ENCODE measurements at regions not wholly inside any gene's neighbourhood (a gene's known extent, or its start where the extent isn't known, plus 50 kb on each side); places are given as distances from the start of the nearest gene placed in this dataset.

DNA sequence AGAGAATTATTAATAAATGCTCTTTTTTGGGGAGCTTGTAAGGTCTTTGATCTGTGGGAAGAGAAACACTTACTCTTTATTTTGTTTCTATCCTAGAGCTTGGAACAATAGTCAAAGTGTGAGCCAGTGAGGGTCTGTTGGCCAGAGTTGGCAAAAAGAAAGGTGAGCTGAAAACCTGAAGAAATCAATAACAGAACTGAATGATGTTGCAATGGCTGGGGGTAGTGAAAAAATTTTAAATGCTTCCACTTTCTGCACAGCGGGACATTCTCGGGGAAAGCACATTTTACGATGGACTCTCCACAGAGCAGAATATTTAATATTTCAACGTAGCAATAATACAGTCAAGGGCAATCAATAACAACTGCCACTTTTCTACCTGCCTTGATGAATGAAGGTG lies 78.9 kb downstream of the SKA1 start:
- TF ChIP-seq, protein P1, sequence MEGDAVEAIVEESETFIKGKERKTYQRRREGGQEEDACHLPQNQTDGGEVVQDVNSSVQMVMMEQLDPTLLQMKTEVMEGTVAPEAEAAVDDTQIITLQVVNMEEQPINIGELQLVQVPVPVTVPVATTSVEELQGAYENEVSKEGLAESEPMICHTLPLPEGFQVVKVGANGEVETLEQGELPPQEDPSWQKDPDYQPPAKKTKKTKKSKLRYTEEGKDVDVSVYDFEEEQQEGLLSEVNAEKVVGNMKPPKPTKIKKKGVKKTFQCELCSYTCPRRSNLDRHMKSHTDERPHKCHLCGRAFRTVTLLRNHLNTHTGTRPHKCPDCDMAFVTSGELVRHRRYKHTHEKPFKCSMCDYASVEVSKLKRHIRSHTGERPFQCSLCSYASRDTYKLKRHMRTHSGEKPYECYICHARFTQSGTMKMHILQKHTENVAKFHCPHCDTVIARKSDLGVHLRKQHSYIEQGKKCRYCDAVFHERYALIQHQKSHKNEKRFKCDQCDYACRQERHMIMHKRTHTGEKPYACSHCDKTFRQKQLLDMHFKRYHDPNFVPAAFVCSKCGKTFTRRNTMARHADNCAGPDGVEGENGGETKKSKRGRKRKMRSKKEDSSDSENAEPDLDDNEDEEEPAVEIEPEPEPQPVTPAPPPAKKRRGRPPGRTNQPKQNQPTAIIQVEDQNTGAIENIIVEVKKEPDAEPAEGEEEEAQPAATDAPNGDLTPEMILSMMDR (IDR thresholded peaks at IDR 0.05; ENCODE audit: extremely low read depth, insufficient read depth, missing control alignments): no peak
- DNase-seq (ENCODE audit: low spot score): no peak
- in situ Hi-C loops (cut with MboI; ENCODE audit: low pct_unique_long_range_greater_than_20kb, low sequenced_read_pairs, unreplicated experiment): no loop called here

DNA sequence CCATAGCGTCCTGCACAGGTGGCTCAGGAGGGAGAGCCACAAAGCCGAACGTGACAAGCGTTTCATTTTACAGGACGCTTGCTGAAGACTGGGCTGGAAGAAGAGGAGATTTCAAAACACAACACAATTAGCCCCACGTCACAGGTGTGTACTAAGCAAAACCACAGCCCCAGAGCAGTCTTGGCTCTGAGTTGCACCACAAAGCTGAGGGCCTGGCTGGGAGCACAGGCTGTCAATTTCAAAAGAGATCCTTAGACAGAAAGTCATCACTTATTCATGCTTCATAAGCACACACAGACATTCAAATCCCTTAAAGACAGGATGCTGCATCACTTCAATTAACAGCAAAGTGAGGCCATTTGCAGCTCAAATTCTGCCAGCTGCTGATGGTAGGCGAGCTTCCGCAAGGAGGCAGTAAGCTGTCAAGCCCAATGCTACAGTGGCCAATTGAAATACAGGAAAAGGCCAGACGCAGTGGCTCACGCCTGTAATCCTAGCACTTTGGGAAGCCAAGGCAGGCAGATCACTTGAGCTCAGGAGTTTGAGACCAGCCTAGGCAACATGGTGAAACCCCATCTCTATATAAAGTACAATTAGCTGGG lies 79.6 kb downstream of the SKA1 start:
- DNase-seq (ENCODE audit: low spot score): no peak
- TF ChIP-seq, protein P1 (IDR thresholded peaks at IDR 0.05; ENCODE audit: extremely low read depth, insufficient read depth, missing control alignments): no peak
- in situ Hi-C loops (cut with MboI; ENCODE audit: low pct_unique_long_range_greater_than_20kb, low sequenced_read_pairs, unreplicated experiment): no loop called here

DNA sequence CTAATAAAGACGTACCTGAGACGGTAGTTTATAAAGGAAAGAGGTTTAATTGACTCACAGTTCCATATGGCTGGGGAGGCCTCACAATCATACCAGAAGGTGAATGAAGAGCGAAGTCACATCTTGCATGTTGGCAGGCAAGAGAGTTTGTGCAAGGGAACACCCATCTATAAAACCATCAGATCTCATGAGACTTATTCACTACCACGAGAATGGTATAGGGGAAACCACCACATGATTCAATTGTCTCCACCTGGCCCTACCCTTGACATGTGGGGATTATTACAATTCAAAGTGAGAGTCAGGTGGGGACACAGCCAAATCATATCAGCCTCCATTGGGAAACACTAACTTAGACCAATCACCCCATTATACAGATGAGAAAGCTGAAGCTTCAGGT lies 81.4 kb downstream of the SKA1 start:
- in situ Hi-C loops (cut with MboI; ENCODE audit: low pct_unique_long_range_greater_than_20kb, low sequenced_read_pairs, unreplicated experiment): no loop called here
- TF ChIP-seq, protein P1 (IDR thresholded peaks at IDR 0.05; ENCODE audit: extremely low read depth, insufficient read depth, missing control alignments): no peak
- no peak for DNase-seq (ENCODE audit: low spot score)

DNA sequence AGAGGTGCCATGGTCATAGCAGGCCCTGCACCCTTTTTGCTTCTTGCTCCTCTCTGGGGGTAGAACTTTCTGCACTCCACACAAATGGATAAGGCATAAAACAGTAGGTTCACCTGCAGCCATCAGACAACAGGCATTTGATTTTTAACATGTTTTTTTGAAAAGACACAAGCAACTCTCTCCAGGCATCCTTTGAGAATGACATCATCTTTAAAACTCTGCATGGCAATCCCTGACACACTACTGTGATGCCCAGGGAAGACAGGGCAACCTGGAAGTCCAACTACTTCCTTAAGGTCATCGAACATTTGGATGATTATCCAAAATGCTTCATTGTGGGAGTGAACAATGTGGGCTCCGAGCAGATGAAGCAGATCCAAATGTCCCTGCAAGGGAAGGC lies 82.8 kb downstream of the SKA1 start:
- DNase-seq (ENCODE audit: low spot score): no peak
- in situ Hi-C loops (cut with MboI; ENCODE audit: low pct_unique_long_range_greater_than_20kb, low sequenced_read_pairs, unreplicated experiment): no loop called here
- TF ChIP-seq, protein P1 (IDR thresholded peaks at IDR 0.05; ENCODE audit: extremely low read depth, insufficient read depth, missing control alignments): no peak

DNA sequence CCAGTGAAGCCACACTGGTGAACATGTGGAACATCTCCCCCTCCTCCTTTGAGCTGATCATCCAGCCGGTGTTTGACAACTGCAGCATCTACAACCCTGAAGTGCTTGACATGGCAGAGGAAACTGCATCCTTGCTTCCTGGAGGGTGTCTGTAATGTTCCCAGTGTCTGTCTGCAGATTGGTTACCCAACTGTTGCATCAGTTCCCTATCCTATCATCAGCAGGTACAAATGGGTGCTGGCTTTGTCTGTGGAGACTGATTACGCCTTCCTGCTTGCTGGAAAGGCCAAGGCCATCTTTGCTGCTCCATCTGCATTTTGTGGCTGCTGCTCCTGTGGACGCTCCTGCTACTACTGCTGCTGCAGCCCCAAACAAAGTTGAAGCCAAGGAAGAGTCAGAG lies 83.5 kb downstream of the SKA1 start:
- TF ChIP-seq, protein P1 (IDR thresholded peaks at IDR 0.05; ENCODE audit: extremely low read depth, insufficient read depth, missing control alignments): no peak
- in situ Hi-C loops (cut with MboI; ENCODE audit: low pct_unique_long_range_greater_than_20kb, low sequenced_read_pairs, unreplicated experiment): no loop called here
- DNase-seq (ENCODE audit: low spot score): no peak

DNA sequence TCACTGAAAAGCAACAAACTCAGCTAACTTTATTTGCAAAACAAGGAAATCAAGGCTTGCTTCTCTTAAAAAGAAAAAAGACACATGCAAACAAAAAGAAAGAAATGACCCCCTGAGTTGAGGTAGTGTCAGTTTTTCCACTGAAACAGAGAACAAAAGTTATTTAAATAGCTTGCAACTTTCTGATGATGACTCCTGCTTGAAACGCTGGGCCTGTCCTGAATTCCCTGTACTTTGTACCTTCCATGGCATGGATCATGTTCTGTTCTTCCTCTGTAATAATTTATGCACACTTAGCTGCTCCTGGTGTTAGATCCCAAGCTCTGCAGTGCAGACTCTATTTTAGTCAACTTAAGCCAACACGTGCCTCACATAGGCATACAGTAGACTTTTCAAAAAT lies 84.0 kb downstream of the SKA1 start:
- in situ Hi-C loops (cut with MboI; ENCODE audit: low pct_unique_long_range_greater_than_20kb, low sequenced_read_pairs, unreplicated experiment): no loop called here
- DNase-seq (ENCODE audit: low spot score): no peak
- TF ChIP-seq, protein P1 (IDR thresholded peaks at IDR 0.05; ENCODE audit: extremely low read depth, insufficient read depth, missing control alignments): no peak

DNA sequence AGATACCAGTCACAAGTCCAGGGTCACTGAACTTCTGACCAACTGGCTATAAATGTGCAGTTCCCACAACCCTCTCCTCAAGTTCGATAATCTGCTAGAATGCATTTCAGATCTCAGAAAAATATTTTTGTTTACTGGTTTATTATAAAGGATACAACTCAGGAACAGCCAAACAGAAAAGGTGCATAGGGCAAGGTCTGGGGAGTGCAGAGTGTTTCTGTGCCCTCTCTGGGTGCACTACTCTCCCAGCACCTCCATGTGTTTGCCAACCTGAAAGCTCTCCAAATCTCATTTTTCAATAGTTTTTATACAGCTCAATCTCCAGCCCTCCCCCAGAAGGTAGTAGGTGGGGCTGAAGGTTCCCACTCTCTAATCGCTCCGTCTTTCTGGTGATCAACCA lies 85.2 kb downstream of the SKA1 start:
- in situ Hi-C loops (cut with MboI; ENCODE audit: low pct_unique_long_range_greater_than_20kb, low sequenced_read_pairs, unreplicated experiment): no loop called here
- no peak for DNase-seq (ENCODE audit: low spot score)
- TF ChIP-seq, protein P1 (IDR thresholded peaks at IDR 0.05; ENCODE audit: extremely low read depth, insufficient read depth, missing control alignments): no peak
